NCI-H1694 (cell line): ENCODE measurements at regions not wholly inside any gene's neighbourhood (a gene's known extent, or its start where the extent isn't known, plus 50 kb on each side); places are given as distances from the start of the nearest gene placed in this dataset.

Experiments
- DNase-seq: peaks from one replicate; lab custom pipeline; 2025; lab: John Stamatoyannopoulos, UW

- DNase-seq, result no peak
Measured at GRCh38 chr6:168212362-168212761, 107.2 kb downstream of the DACT2 start.

GRCh38 chr6:168211681-168212080 is 107.9 kb downstream of the DACT2 start:
- no peak for DNase-seq

- DNase-seq, result no peak
Measured at GRCh38 chr6:168210239-168211105, 109.1 kb downstream of the DACT2 start.

GRCh38 chr6:168209420-168209819 is 110.2 kb downstream of the DACT2 start:
- no peak for DNase-seq

GRCh38 chr6:168208854-168209253 is 110.7 kb downstream of the DACT2 start:
- DNase-seq, result no peak

- no peak for DNase-seq
Measured at GRCh38 chr6:168208402-168208801, 111.2 kb downstream of the DACT2 start.

GRCh38 chr6:168207421-168208175 is 112.0 kb downstream of the DACT2 start:
- no peak for DNase-seq

GRCh38 chr6:168206661-168207274 is 112.8 kb downstream of the DACT2 start:
- DNase-seq, result no peak

- DNase-seq, result no peak
Measured at GRCh38 chr6:168206186-168206585, 113.4 kb downstream of the DACT2 start.

- DNase-seq, result no peak
Measured at GRCh38 chr6:168201799-168202198, 117.8 kb downstream of the DACT2 start.

- DNase-seq, result no peak
Measured at GRCh38 chr6:168201383-168201782, 118.2 kb downstream of the DACT2 start.

- DNase-seq, result no peak
Measured at GRCh38 chr6:168200571-168201134, 118.9 kb downstream of the DACT2 start.

- DNase-seq, result no peak
Measured at GRCh38 chr6:168198302-168199180, 119.5 kb upstream of the FRMD1 start.

GRCh38 chr6:168197636-168198301 is 118.8 kb upstream of the FRMD1 start:
- no peak for DNase-seq

- DNase-seq, result no peak
Measured at GRCh38 chr6:168196881-168197635, 118.0 kb upstream of the FRMD1 start.

GRCh38 chr6:168196385-168196860 is 117.4 kb upstream of the FRMD1 start:
- no peak for DNase-seq

GRCh38 chr6:168195712-168196111 is 116.7 kb upstream of the FRMD1 start:
- DNase-seq, result no peak

- no peak for DNase-seq
Measured at GRCh38 chr6:168194732-168195567, 115.9 kb upstream of the FRMD1 start.
